GM19025 (cell line): ENCODE measurements at regions not wholly inside any gene's neighbourhood (a gene's known extent, or its start where the extent isn't known, plus 50 kb on each side); places are given as distances from the start of the nearest gene placed in this dataset.
A peak's percentile ranks its signal among the peaks of the same experiment; 100 is the strongest.

Source experiments
- ATAC-seq: cut with Tn5 transposase; IDR thresholded peaks from one replicate; pipeline ENCODE4 v1.9.1; 2021; ENCODE audit warnings: mild to moderate bottlenecking, low read depth, moderate library complexity; ENCODE audit not compliant: unreplicated experiment

- no peak for ATAC-seq
Measured at GRCh38 chr4:110949542-110949941, 326.7 kb upstream of the PITX2 start.

- no peak for ATAC-seq
Measured at GRCh38 chr4:110950731-110951130, 327.9 kb upstream of the PITX2 start.

GRCh38 chr4:110953191-110953590, 330.3 kb upstream of the PITX2 start:
- ATAC-seq: no peak

DNA sequence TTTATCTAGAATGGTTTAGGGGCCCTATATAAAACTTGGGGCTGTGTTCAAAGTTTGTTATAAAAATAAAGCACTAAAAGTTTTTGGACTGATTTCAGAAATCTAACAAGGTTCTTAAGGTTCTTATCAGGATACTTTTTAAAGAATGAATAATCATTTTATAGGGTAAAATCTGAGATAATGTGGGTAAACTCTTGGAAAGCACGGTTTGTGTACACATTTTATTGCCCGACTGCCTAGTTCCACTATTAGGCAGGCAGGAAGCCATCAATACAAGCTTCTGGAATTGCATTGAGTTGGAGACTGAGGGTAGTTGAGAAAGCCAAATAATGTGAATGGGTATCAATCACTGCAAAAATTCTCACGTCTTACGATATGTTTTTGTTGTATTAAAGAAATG, 331.0 kb upstream of the PITX2 start:
- no peak for ATAC-seq

DNA sequence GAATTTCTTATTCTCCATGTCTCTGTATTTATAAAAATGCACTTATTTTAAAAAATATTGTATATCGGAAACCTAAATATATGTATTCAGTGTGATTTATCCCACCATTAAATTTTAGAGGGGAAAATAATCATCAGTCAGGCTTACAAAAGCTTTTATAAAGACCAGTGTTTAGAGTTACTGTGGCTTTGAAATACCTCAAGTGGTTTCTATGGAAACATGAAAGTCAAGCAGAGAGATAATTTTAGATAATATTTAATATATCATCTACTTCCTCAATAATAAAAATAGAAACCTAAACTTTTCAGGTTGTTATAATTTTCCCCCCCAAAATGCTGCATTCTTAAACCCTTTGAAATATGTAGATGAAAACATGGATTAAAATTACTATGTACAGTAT, 332.9 kb upstream of the PITX2 start:
- ATAC-seq: no peak

GRCh38 chr4:110959041-110959643, 336.3 kb upstream of the PITX2 start:
- ATAC-seq: no peak

- ATAC-seq: no peak
Measured at GRCh38 chr4:110961066-110961465, 338.2 kb upstream of the PITX2 start.

GRCh38 chr4:110962616-110963015, 339.7 kb upstream of the PITX2 start:
- no peak for ATAC-seq

GRCh38 chr4:110963662-110964280, 340.9 kb upstream of the PITX2 start:
- ATAC-seq: no peak

DNA sequence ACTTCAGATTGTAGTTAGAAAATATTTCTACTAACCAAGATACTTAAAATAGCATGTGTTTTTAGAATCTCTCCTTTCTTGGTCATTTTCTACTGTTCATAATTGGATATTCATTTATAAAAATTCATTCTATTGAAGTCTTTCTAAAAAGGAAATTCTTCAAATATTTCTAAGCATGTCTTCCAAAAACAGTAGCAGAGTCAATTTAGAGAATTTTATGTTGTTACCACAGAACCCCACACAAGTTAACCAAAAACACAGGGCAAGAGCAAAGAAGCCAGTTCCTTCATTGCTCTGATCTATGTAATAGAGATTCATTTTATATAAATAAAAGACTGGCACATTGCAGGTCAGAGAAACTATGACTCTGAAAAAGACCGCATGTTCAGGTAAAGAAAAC, 345.1 kb upstream of the PITX2 start:
- no peak for ATAC-seq

DNA sequence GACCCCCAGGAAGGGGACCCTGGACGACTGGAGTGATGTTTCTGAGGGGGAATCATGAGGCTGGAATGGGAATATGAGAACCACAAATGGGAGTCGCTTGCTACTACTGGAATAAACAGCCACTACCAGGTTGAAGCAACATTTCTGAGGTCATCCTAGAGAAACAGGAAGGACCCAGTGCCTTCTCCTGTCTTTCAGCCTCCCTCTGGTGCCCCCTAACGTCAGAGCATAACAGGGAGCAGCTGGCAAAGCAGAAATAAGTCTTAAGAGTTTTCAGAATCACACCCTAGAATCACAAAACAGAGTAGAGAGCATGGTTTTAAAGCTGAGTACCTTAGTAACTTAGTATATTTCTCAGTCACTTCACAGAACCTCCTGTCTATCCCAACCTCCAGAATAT, 347.8 kb upstream of the PITX2 start:
- peak; percentile 56 for ATAC-seq

GRCh38 chr4:110975338-110975737, 352.5 kb upstream of the PITX2 start:
- no peak for ATAC-seq

DNA sequence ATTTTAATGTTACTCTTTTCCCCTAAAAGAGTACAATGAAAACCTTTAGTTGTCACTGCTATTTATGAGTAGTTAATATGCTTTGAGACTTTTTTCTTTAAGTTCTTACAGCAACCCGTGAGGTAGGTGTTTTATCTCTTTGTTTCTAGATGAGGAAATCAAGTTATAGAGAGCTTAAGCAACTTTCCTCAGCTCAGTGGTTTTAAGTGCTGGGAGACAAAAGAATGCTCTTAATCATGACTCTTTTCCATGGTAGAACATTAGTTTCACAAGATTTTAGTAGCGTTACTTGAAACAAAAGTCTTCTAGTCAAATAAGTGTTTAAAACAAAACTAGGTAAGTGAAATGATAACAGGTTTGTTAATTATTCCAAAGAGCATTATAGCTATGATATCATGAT, 354.7 kb upstream of the PITX2 start:
- ATAC-seq: no peak

DNA sequence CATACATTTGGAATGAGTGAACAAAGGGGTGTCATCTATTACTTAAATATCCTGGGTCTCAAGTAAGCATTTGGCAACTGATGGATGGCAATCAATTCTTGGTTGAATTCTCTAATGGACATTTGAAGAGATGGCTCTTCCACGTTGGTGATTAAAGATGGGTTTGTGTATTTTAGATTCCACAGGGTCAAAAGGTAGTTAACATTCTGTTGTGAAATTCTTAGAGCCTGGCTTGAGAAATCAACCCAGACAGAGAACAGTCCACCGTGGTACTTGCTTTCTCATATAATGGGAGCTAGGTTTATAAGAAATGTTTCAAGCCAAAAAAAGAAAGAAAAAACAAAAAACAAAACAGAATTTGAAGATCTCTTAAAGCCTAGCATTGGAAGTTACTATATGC, 355.9 kb upstream of the PITX2 start:
- no peak for ATAC-seq

DNA sequence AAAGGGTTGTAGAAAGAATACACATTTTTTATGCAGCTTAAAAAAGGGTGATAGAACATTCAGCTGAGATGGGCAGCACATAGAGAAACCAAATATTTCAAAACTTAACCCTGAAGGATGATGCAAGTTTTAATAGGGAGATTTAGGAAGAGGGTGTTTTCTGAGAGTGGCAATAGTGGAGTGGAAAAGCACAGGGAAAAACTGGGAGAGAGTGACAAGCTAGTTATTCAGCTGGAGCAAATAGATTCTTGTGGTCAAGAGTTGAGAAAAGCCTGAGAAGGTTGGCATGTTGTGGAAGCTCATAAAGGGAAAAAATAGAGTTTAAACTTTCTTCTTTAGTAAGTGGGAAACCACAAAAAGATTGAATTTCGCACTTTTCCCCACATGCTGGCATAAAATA, 359.6 kb upstream of the PITX2 start:
- ATAC-seq: no peak

GRCh38 chr4:110988722-110989121, 365.8 kb upstream of the PITX2 start:
- ATAC-seq: no peak

- no peak for ATAC-seq
Measured at GRCh38 chr4:110989125-110989524, 366.2 kb upstream of the PITX2 start.

DNA sequence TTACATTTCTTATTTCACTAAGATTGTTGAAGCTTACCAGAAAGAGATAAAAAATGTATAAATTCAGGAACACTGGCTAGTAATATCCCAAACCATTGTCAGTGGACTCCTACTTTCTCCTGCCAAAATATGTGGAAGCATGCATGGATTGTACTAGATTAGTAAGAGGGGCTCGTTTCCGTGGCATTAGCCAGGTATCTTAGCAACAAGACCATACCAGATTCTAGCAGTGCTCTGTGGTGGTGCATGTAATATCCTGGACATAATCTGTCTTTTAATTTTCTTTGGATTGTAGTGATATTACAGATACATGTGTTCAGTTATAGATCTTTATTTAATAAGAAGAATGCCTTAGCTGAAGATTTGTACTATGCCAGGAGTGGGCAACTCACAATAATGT, 371.9 kb upstream of the PITX2 start:
- ATAC-seq: no peak

- no peak for ATAC-seq
Measured at GRCh38 chr4:110998320-110998719, 375.4 kb upstream of the PITX2 start.

GRCh38 chr4:111011458-111011857, 388.6 kb upstream of the PITX2 start:
- no peak for ATAC-seq

DNA sequence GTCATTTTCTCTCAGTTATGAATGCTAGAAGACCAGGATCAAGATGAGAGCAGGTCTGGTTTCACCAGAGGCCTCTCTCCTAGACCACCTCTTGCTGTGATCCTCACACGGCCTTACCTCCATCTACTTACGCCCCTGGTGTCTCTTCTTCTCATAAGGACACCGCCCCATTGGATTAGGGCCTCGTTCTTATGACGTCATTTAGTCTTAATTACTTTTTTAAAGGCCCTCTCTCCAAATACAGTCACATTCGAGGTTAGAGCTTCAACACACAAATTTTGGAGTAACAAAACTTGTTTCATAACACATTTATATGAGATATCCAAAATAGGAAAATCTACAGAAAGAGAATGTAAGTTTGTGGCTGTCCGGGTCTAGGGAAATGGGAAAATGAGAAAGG, 391.0 kb upstream of the PITX2 start:
- no peak for ATAC-seq

- ATAC-seq: no peak
Measured at GRCh38 chr4:111014537-111014936, 391.7 kb upstream of the PITX2 start.

- ATAC-seq: no peak
Measured at GRCh38 chr4:111016416-111016815, 393.5 kb upstream of the PITX2 start.
